Esophagus muscularis mucosa (tissue), 3 donors: ENCODE measurements at regions not wholly inside any gene's neighbourhood (a gene's known extent, or its start where the extent isn't known, plus 50 kb on each side); places are given as distances from the start of the nearest gene placed in this dataset.

Experiments used
- POLR2A ChIP-seq: fragments of 450-650 bp; IDR thresholded peaks from one replicate; pipeline ENCODE4 v1.6.1; 2017; ENCODE audit warnings: antibody characterized with exemption, moderate library complexity, mild to moderate bottlenecking, low read depth
- POLR2AphosphoS5 ChIP-seq, 2 donors: sonication (generic); formaldehyde crosslinking; IDR thresholded peaks; one replicate each; pipeline ENCODE4 v1.6.1; 2017; ENCODE audit warnings: antibody characterized with exemption in 2 of 2
- TF ChIP-seq, protein P1 (sequence below), 3 experiments: fragments of 200-600 bp in 2 of 3; fragments of 450-650 bp in 1 of 3; sonication (generic) in 2 of 3; IDR thresholded peaks; one replicate each; pipeline ENCODE4 v1.5.1; 2017 to 2019; ENCODE audit warnings: antibody characterized with exemption in 3 of 3, mild to moderate bottlenecking in 2 of 3, moderate library complexity in 1 of 3

DNA sequence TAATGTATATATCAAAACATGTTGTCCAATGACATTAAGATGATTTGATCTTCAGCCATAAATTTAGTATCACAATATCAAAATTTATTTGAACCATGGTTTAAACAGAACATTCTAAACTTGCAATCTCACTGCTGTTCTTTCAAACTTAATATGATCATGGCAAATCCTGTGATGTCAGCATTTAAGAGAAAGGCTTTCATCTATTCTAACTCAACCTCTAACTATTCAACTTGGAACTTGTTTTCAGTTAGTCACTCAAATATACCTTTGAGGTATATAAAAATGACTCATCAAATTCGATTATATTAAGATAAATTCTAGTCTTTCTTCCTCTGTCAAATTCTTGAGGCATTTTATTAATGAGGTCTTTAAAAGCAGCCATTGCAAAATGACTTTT lies 747.0 kb upstream of the FLRT2 start:
- TF ChIP-seq, protein P1, sequence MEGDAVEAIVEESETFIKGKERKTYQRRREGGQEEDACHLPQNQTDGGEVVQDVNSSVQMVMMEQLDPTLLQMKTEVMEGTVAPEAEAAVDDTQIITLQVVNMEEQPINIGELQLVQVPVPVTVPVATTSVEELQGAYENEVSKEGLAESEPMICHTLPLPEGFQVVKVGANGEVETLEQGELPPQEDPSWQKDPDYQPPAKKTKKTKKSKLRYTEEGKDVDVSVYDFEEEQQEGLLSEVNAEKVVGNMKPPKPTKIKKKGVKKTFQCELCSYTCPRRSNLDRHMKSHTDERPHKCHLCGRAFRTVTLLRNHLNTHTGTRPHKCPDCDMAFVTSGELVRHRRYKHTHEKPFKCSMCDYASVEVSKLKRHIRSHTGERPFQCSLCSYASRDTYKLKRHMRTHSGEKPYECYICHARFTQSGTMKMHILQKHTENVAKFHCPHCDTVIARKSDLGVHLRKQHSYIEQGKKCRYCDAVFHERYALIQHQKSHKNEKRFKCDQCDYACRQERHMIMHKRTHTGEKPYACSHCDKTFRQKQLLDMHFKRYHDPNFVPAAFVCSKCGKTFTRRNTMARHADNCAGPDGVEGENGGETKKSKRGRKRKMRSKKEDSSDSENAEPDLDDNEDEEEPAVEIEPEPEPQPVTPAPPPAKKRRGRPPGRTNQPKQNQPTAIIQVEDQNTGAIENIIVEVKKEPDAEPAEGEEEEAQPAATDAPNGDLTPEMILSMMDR (IDR thresholded peaks at IDR 0.05) = no peak
- no peak for TF ChIP-seq POLR2A
- TF ChIP-seq POLR2AphosphoS5 (IDR thresholded peaks at IDR 0.05) = no peak
